Stimulated activated CD4-positive, alpha-beta T cell treated with anti-CD3 and anti-CD28 coated beads, Interleukin-1b, Interleukin-23, amount 100 ng/mL, for 1 hour (primary cell): ENCODE measurements at regions not wholly inside any gene's neighbourhood (a gene's known extent, or its start where the extent isn't known, plus 50 kb on each side); places are given as distances from the start of the nearest gene placed in this dataset.
"Not testable (repeated sequence)": the region's sequence is repeated elsewhere in the genome, so short reads cannot be mapped to it uniquely, and the experiment has no call there.

Experiments used
- DNase-seq, 2 donors: peaks; one replicate each; pipeline ENCODE4 v3.0.0-alpha.2; 2020; ENCODE audit warnings: low read depth in 2 of 2

DNA sequence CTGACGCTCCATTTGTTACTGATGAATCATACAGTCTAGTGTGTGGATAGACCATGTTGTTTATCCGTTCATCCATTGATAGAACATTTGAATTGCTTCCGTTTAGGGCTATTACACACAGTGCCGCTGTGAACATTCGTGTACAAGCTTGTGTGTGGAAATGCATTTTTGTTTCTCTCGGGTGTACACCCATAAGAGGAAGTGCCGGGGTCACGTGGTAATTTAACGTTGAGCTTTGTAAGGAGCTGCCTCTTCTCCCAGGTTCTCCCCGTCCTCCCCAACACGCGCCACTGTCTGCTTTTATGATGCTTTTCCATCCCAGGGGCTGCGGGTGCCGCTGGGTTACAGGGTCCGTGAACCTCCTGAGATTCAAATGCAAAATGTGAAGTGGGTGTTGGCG, 142.3 kb downstream of the IGLL1 start:
- DNase-seq: no peak

DNA sequence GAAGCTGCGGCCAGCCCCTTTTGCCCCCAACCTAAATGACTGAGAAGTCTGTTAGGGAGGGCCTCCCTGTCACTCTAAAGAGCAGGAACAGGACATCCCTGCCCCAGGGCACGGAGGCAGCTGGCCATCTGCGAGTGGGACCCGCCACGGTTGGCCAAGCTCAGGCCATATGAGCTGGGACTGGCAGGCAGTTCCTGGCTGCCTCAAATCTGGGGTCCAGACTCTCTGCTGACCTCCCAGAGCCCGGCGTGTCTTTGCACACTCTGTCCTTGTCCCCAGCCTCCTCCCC, 143.0 kb downstream of the IGLL1 start:
- not testable (repeated sequence) for DNase-seq

DNA sequence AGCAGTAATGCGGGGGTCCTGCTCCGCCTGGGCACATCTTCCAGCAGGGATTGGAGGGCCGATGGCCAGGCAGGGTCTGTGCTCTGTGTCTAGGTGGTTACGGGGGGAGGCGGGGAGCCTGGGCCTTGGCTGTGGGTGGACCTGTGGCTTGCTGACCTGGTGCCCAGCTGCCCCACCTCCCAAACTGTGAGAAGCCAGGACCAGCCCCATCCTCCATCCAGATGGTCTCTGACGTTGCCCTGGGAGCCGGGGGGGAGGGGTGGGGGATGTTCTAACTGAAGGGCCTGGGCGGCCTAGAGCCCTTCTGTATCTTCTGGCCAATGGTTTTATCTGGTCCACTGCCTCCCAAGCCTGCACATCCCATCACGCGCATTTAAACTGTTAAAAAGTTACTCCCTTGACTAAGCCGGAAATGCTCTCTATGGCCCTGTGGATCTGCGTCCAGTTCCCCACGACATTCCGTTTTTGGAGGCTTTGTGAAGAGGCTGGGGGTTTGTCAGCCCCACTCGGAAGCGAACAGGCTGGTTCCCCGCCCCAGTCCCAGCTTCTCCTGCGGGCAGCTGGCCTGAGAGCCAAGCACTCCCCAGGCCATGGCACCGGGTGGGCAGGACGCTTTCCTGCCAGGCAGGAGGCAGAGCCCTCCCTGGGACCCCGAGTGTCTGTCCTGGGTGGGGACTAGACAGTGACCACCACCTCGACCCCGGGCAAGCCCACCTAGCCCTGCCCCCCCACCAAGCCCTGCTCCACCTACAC, 143.6 kb downstream of the IGLL1 start:
- not testable (repeated sequence) for DNase-seq

DNA sequence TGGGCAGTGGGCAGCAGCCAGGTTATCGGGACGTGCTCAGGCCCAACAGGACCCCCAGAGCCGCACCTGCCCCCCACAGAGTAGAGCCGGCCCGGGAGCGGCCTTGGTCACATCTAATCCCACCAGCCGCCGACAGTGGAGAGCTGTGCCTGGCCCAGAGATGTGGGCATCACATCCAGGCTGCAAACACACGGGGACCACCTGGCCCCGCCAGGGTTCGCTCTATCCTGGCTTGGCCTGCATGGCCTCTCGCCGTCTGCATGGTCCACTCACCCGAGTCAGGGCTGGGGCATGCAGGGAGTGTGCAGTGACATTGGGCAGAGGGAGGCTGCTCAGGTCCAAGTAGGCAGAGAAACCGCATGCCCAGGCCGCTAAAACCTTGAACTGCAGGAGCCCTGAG, 144.9 kb downstream of the IGLL1 start:
- not testable (repeated sequence) for DNase-seq

DNA sequence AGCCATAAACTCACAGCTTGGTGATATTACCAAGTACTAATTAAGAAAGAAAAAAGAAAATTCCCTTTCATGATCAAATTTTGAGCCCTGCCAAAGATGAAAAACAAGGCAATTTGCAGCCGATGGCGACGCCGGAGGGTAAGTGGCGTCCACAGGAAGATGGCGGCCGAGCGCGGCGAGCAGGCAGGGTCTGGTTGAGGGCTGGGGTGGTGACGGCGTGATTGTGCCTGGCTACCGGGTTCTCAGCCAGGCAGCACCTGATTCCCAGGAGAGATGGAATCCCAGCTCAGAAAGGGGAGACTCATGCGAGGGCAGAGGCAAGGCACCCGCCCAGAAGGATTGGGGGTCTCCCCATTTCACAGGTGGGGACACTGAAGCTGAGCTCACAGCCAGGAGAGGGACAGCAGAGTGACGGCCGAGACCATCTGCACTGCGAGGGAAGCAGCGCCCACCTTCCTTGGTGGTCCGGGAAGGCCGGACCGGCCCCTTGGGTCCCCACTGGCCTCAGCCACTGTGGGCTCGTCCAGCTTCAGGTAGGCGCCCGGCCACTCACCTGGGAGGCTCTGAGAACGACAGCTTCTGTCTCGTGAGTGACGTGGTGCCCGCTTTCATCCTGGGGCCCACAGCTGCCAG, 145.8 kb downstream of the IGLL1 start:
- DNase-seq: not testable (repeated sequence)

DNA sequence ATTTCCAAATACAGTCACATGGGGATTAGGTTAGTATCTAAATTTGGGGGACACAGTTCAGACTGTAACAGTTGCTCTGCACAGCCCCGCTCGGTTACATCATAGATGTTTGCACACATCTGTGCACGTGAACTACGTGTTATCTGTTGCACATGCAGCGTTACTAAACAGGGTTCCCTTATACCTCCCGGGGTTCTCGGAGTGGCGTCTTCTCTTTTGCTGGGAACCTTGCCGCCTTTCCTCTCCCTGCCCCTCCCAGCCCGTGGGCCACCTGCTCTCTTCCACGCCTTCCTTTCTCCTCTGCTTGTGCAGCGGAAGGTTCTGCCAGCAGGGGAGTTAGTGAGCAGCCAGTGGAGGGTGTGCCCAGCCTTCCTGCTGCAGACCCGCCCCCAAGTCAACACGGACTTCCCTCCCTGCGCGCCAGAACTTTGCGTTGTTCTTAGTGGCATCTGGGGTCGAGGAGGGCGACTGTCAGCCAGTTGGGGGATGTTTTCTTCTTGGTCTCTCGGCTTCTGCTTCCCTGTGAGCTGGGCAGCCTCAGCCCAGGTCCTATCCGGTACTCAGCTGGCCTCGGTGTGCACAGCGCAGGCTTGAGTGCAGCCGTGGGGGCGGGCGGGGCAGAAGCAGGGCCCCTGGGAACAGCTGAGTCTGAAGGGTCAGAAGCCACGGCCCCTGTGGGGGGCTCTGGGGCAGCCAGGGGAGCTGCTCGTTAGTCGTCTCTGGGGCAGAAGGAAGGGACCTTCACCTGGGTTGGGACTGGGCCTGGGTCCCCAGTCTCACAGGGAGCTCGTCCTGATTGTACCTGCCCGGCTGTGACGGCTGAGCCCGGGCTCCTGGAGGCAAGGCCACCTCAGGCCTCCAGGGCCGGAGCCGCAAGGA, 146.7 kb downstream of the IGLL1 start:
- not testable (repeated sequence) for DNase-seq

DNA sequence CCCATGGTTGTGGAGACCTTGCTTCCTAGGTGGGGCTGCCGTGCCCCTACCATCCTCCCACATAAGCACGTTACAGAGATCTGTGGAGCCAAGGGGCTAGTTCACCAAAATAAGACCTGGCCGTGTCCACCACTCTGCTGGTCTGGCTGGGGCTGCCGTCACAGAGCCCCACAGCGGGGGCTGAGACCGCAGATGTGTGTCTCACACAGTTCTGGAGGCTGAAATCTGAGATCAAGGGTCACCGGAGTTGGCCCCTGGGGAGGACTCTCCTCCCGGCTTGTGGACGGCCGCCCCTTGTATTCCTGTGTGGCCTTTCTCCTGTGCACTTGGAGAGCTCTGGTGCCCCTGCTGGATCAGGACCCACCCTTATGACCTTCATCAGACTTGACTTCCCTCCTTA, 147.4 kb downstream of the IGLL1 start:
- DNase-seq: not testable (repeated sequence)

DNA sequence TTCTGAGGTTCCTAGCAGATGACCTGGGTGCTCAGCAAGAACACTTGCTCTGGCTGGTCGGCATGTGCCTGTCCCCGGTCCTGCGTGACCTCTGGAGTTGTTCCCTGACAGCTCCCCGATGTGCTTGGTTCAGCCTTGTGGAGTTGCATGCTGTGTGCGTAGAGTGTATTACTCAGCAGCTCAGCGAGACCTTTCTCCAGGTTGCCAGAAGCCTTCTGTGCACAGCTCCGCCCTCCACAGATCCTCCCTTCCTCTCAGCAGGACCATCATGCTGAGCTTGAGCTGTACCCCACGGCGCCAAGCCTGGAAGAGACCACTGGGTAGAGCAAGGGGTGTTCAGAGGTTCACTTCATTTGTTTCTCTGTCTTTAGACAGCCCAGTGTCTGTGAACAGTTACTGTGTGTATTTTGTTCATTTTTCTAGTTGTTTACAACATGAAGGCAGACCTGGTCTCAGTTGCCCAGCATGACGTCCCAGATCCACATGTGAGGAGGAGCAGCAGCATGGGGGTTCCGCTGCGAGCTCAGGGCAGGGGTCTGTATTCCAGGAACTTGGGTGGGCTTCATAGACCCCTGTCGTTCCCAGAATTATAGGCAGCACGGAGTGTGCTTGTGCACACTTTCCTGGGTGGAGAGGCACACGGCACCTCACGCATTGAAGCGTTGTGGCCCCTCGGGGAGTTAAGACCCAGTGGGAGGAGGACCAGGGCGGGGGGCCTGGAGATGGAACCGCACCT, 148.6 kb downstream of the IGLL1 start:
- DNase-seq: no peak

DNA sequence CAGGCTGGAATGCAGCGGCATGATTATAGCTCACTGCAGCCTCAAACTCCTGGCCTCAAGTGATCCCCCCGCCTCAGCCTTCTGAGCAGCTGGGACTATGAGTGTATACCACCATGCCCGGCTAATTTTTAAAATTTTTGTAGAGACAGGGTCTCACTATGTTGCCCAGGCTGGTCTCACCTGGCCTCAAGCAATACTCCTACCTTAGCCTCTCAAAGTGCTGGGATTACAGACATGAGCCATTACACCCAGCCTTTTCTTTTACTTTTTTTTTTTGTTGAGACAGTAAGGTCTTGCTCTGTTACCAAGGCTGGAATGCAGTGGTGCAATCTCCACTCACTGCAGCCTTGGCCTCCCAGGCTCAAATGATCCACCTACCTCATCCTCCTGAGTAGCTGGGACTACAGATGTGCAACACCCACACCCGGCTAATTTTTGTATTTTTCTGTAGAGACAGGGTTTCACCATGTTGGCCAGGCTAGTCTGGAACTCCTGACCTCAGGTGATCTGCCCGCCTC, 155.5 kb downstream of the IGLL1 start:
- not testable (repeated sequence) for DNase-seq

DNA sequence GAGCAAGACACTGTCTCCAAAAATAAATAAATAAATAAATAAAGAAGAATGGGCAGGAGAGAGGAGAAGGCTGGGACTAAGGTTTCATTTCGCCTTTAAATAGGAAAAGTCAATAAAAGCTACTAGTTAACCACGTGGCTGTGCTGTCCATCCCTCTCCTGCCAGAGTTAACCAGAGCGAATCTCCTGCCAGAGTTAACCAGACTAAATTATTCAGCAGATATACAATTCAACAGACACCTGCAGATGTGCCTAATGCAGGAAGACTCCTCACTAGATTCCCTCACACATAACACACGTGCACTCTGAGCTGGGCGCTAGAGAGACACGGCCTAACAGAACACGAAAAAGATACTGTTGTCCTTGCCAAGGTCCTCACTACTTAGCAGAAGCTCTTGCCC, 156.1 kb downstream of the IGLL1 start:
- DNase-seq: no peak

DNA sequence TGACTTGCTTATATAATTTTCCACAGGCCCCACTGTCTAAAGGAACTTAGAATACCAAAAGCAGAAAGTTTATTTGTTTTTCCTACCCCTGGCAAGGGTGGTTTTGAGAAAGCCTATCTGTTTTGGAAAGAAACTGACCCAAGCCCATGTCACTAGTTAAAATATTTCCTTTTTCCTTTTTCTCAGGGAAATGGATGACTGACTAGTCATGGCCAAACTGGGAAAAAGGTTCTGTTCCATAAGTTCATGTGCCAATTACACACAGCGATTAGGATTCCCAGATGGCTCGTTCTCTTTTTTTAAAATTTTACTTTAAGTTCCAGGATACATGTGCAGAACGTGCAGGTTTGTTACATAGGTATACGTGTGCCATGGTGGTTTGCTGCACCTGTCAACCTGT, 157.8 kb downstream of the IGLL1 start:
- not testable (repeated sequence) for DNase-seq

DNA sequence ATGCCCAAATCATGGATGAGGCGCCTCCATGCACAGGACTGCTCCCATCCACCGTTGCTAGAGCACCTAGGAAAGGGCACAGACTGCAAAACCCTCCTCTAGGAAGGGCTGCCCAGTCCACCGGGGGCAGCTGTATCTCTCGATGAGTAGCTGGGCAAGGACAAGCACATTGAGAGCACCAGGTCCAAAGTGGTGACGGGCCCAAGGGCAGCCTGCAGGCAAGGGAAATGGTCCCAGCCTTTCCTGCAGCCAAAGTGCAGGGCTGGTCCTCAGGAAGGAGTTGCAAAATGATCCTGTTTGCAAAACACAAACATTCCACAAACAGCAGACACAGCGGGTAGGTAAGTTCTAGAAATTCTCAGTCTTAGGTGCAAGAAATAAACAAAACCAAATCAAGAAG, 158.8 kb downstream of the IGLL1 start:
- DNase-seq: not testable (repeated sequence)

DNA sequence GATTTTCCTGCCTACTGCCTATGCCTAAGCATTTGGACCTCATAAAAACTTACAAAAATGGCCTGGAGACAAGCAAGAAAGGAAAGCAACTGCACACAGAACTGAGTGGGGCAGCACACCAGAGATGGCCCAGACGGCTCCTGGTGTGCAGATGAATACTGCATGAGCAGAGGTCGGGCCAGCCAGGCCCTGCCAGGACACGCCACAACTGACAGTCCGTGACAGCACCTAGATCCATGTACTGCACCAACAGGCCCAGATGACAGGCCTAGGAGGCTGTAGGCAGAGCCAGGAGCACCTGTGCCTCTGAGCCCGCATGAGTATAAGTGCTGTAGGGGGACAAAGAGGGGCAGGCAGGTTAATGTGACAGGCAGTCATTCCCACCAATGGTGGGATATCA, 160.2 kb downstream of the IGLL1 start:
- no peak for DNase-seq

DNA sequence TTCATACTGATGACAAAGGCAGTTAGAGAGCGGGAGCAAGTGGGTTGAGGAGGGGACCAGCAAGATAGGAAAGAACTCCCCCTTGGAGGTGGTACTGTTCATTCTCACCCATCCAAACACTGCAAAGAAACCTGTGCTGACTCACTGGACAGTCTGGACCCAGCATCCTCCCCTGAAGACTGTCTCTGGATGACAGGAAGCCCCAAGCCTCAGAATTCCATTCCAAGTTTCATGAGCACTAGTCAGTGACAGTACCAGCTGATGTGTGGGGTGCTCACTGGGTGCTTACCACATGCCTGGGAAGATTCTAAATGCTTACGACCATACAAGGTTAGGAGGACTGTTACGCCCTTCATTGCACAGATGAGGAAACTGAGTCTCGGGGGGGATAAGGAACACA, 160.9 kb downstream of the IGLL1 start:
- DNase-seq: no peak

DNA sequence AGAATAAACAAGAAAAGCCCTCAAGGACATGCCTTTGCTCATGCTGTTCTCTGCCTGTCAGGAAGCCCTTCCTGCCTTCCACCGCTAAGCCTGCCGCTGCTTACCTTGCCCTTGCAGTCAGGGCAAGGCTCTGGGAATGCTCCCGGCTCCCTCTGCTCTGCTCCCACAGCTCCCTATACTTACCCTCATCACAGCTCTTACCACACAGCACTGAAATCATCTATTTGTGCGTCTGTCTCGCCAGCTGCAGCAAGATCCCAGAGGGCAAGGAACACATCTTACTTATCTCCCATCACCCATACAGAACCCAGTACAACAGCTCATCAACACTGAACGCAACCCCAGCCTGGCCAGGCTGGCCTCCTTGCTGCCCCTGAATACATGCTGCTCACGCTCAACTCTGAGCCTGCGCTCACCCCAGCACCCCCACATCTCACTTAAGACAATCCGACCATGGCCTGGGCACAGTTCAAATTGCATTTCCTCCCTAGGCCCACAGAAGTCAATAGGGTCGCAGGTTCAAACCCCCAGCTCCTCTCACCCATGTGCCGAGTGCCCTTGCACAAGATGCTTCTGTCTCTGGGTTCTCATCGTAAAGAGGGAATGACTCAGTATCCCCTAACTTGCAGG, 161.8 kb downstream of the IGLL1 start:
- DNase-seq: no peak

DNA sequence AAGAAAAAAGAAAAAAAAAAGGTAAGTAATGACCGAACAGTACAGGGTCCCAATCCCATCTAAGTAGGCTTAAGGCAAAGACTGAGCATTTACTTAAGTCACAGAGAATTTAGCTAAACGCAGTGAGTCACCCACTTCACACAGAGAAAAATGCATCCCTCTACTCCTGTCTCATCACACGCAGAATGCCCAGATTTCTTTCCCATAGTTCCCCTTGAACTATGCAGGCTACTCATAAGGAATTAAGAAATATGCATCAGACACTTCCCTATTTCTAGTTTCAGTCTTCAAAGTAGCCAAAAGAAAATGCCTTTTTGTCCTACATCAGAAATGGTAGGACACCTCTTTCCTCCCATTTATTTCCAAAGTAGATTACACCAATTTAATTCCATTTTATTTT, 162.8 kb downstream of the IGLL1 start:
- not testable (repeated sequence) for DNase-seq

DNA sequence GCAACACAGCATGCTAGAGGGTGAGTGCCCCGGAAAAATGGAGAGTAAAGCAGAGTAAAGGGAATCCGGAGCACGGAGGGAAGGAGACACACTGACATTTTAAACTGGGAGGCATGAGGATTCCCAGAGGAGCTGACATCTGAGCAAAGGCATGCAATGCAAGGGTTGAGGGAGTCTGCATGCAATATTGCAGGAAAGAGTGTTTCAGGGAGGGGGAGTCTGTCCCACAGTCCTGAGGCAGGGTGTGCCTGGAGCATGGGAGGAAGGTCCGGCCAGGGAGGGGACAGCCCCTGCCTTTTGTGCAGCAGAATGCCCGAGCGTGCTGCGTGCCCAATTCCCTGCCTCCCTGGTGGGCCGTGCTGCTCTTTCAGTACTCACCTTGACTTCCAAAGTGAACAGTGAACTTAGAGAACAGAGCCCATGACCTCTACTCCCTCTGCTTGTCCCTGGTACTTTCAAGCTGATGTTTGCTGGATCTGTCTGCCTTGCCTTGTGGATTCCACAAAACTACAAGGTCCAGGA, 163.9 kb downstream of the IGLL1 start:
- not testable (repeated sequence) for DNase-seq

DNA sequence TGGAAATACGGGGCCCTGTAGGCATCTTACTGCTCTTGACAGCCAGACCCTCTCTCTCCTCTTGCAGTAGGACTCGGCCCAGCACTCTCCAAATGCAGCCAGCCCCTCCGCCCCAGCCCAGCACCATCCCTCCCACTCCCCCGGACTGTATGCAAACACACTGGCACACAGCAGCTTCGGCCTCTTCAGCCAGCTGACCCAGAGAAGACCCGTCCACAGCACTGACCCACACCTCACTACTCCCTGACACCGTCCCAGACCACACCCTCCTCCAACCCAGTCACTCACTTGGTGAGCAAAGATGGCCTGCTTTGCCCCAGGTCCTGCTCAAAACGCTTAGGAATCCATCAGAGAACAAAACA, 164.6 kb downstream of the IGLL1 start:
- no peak for DNase-seq

DNA sequence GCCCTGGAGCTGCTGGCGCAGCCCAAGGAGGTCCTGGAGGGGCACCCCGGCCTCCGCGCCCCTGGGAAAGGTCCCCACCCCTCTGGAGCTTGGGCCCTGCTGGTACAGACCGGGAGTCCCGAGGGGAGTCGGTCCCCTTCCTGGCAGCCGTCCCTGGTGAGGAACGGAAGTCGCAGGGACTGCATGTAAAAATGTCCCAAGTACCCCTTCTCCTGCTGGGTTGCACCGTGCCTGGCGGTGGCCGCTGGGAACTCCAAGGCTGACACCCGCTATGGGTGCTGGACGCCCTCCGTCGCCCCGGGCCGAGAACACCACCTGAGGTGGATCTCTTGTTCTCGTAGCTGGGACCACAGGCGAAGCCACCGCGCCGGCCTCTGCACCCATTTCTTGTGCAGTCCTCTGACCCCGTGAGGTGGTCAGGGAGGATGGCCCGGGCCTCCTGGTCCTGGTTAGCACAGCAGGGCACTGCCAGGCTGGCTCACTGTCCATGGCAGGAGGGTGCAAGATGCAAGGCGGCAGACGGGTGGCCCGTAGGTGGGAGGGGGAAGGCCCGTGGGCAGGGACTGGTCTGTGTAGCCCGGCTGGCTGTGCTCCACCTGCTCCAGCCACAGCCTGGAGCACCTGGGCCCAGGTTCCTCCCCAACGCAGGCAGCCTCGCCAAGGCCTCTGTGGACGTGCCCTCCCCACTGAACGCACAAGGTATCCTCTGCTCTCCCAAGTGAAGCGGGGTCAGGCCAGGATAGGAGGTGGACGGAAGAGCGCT, 165.2 kb downstream of the IGLL1 start:
- no peak for DNase-seq

DNA sequence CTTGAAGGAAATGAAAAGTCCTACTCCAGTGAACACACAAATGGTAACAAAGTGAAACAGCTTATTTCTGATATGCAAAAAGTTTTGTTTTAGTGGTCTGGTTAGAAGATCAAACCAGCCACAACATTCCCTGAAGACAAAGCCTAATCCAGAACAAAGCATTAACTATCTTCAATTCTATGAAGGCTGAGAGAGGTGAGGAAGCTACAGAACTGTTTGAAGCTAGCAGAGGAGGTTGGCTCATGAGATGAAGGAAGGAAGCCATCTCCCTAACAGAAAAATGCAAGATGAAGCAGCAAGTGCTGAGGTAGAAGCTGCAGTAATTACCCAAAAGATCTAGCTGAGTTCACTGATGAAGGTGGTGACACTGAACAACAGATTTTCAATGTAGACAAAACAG, 168.4 kb downstream of the IGLL1 start:
- no peak for DNase-seq
